SK-N-SH (cell line): ENCODE measurements at regions not wholly inside any gene's neighbourhood (a gene's known extent, or its start where the extent isn't known, plus 50 kb on each side); places are given as distances from the start of the nearest gene placed in this dataset.

Experiments
- CTCF ChIA-PET: fragments of 300-600, 350-600 bp; formaldehyde crosslinking; extraction: SDS; loops from one replicate; lab custom pipeline; 2021; lab: Yijun Ruan, JAX
- POLR2A ChIA-PET: fragments of 350-600 bp; sonication (Branson Sonifier 250); formaldehyde crosslinking; extraction: SDS; loops from one replicate; lab custom pipeline; 2020; ENCODE audit warnings: antibody characterized with exemption, inconsistent platforms; lab: Yijun Ruan, JAX
- DNase-seq: peaks from one replicate; pipeline ENCODE4 v3.0.0; 2012
- H2AFZ ChIP-seq: fragments of 200-600 bp; sonication (generic); 2 replicates; pipeline ENCODE4 v1.8.1; 2016; ENCODE audit warnings: antibody characterized with exemption, mild to moderate bottlenecking, low read depth
- H3F3A ChIP-seq: fragments of 200-600 bp; sonication (generic); replicated peaks from 2 replicates; pipeline ENCODE3; 2016; ENCODE audit warnings: antibody characterized with exemption, mild to moderate bottlenecking; ENCODE audit not compliant: insufficient read depth
- H3K27ac ChIP-seq, 2 experiments: fragments of 200-500 bp in 1 of 2; fragments of 200-600 bp in 1 of 2; sonication (Bioruptor generic) in 1 of 2; sonication (generic), shearing (Covaris generic) in 1 of 2; 2 replicates each; pipeline versions ENCODE4 v1.5.1 to v1.6.1; 2014 to 2016; ENCODE audit warnings: low read depth in 2 of 2, inconsistent platforms in 1 of 2, low read length in 1 of 2, mild to moderate bottlenecking in 1 of 2, mixed read lengths in 1 of 2
- H3K27me3 ChIP-seq: fragments of 200-600 bp; sonication (generic), shearing (Covaris generic); 2 replicates; pipeline ENCODE4 v1.6.1; 2016; ENCODE audit warnings: mixed run types; ENCODE audit not compliant: insufficient read depth
- H3K36me3 ChIP-seq, 2 experiments: fragments of 200-500 bp in 1 of 2; fragments of 200-600 bp in 1 of 2; sonication (Bioruptor generic) in 1 of 2; sonication (generic) in 1 of 2; replicated peaks in 1 of 2; 2 replicates each; pipeline versions ENCODE3 to v1.5.1; 2014 to 2016; ENCODE audit warnings: low read length in 1 of 2, mild to moderate bottlenecking in 1 of 2; ENCODE audit not compliant: insufficient read depth in 2 of 2, control insufficient read depth in 1 of 2
- H3K4me1 ChIP-seq, 2 experiments: fragments of 200-500 bp in 1 of 2; fragments of 200-600 bp in 1 of 2; sonication (Bioruptor generic) in 1 of 2; sonication (generic), shearing (Covaris generic) in 1 of 2; 2 replicates each; pipeline versions ENCODE4 v1.5.1 to v1.6.1; 2014 to 2016; ENCODE audit warnings: low read depth in 1 of 2, low read length in 1 of 2, mixed run types in 1 of 2; ENCODE audit not compliant: insufficient read depth in 2 of 2, control insufficient read depth in 1 of 2
- H3K4me2 ChIP-seq: fragments of 200-600 bp; sonication (generic), shearing (Covaris generic); 2 replicates; pipeline ENCODE4 v1.6.1; 2017; ENCODE audit warnings: mixed run types
- H3K4me3 ChIP-seq, 2 experiments: fragments of 200-500 bp in 1 of 2; fragments of 200-600 bp in 1 of 2; sonication (Bioruptor generic) in 1 of 2; sonication (generic), shearing (Covaris generic) in 1 of 2; 2 replicates each; pipeline versions ENCODE4 v1.5.1 to v1.8.1; 2014 to 2016; ENCODE audit warnings: low read depth in 2 of 2, inconsistent platforms in 1 of 2, low read length in 1 of 2, mild to moderate bottlenecking in 1 of 2, mixed read lengths in 1 of 2, moderate library complexity in 1 of 2
- H3K79me2 ChIP-seq: fragments of 200-600 bp; sonication (generic); 2 replicates; pipeline ENCODE4 v1.8.1; 2017; ENCODE audit warnings: mild to moderate bottlenecking; ENCODE audit not compliant: insufficient read depth
- H3K9ac ChIP-seq: fragments of 200-600 bp; sonication (generic); 2 replicates; pipeline ENCODE4 v1.6.1; 2017; ENCODE audit warnings: mixed run types
- H3K9me2 ChIP-seq: fragments of 200-600 bp; sonication (generic); 2 replicates; pipeline ENCODE4 v1.6.1; 2017; ENCODE audit warnings: mixed run types
- H3K9me3 ChIP-seq: fragments of 200-600 bp; sonication (generic); 2 replicates; pipeline ENCODE4 v1.6.1; 2017; ENCODE audit warnings: mixed run types, mild to moderate bottlenecking, moderate library complexity
- H4K20me1 ChIP-seq: fragments of 200-600 bp; sonication (generic); 2 replicates; pipeline ENCODE4 v1.6.1; 2017; ENCODE audit warnings: mild to moderate bottlenecking, mixed run types; ENCODE audit not compliant: insufficient read depth
- EP300 ChIP-seq, 2 experiments: IDR thresholded peaks; 2 replicates each; pipeline versions ENCODE4 v1.4.0 to v1.6.1; 2012; ENCODE audit warnings: borderline replicate concordance in 1 of 2, low read depth in 1 of 2, low read length in 1 of 2
- FOSL2 ChIP-seq: IDR thresholded peaks from 2 replicates; pipeline ENCODE4 v1.4.0; 2012; ENCODE audit warnings: low read depth, mild to moderate bottlenecking, moderate library complexity, borderline replicate concordance
- FOXM1 ChIP-seq: IDR thresholded peaks from 2 replicates; pipeline ENCODE4 v1.4.0; 2012; ENCODE audit warnings: low read depth, mild to moderate bottlenecking
- GATA2 ChIP-seq: sonication (generic); formaldehyde crosslinking; IDR thresholded peaks from 2 replicates; pipeline ENCODE4 v1.5.0; 2020; ENCODE audit warnings: mild to moderate bottlenecking, missing genetic modification reagents
- MAX ChIP-seq: IDR thresholded peaks from 2 replicates; pipeline ENCODE4 v1.4.0; 2012; ENCODE audit warnings: low read depth
- MXI1 ChIP-seq: IDR thresholded peaks from 2 replicates; pipeline ENCODE4 v1.6.1; 2012; ENCODE audit warnings: mild to moderate bottlenecking, low read depth, low read length, improper control_type of control experiment
- NFIC ChIP-seq: IDR thresholded peaks from 2 replicates; pipeline ENCODE4 v1.4.0; 2012; ENCODE audit warnings: borderline replicate concordance
- RAD21 ChIP-seq: IDR thresholded peaks from 2 replicates; pipeline ENCODE4 v1.6.1; 2012; ENCODE audit warnings: mild to moderate bottlenecking, low read length
- RCOR1 ChIP-seq: fragments of 150-350 bp; IDR thresholded peaks from 2 replicates; pipeline ENCODE4 v1.6.1; 2017; ENCODE audit warnings: antibody characterized with exemption, low read length
- RFX5 ChIP-seq: IDR thresholded peaks from 2 replicates; pipeline ENCODE4 v1.6.1; 2012; ENCODE audit warnings: mild to moderate bottlenecking, improper control_type of control experiment, low read length
- RXRA ChIP-seq: IDR thresholded peaks from 2 replicates; pipeline ENCODE4 v1.4.0; 2012; ENCODE audit warnings: low read depth, mild to moderate bottlenecking, borderline replicate concordance
- USF1 ChIP-seq: IDR thresholded peaks from 2 replicates; pipeline ENCODE4 v1.4.0; 2012; ENCODE audit warnings: low read depth, borderline replicate concordance
- YY1 ChIP-seq: IDR thresholded peaks from 2 replicates; pipeline ENCODE4 v1.4.0; 2012; ENCODE audit warnings: low read depth, mild to moderate bottlenecking
- ZBTB33 ChIP-seq: IDR thresholded peaks from 2 replicates; pipeline ENCODE4 v1.4.0; 2012; ENCODE audit warnings: low read depth, borderline replicate concordance
- WGBS: methylation state at CpG from one replicate; pipeline ENCODE4 v1.1.6; 2017; ENCODE audit warnings: low lambda C conversion rate; 5-methylcytosine and 5-hydroxymethylcytosine counted together
- TF ChIP-seq, protein P1 (sequence below): fragments of 150-350 bp; IDR thresholded peaks from 2 replicates; pipeline ENCODE4 v1.6.1; 2016; ENCODE audit warnings: mild to moderate bottlenecking, low read depth, low read length

DNA sequence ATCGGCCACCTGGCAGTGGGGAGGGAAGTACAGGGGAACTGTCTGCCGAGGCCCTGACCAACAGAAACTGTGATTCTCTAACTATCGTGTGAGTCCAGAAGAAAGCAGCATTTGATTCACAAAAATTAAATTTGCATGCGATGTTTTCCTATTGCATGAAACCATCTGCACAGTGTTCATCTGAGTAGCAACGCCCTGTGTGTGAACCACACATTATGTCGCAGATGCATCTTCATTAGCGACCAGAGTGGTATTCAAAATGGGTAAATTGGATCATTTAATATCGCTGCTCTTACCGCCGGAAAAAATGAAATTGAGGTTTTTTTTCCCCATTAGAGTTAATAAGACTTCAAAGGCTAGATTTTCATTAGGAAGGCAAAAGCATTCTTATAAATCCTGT, 260.6 kb downstream of the ABCC12 start:
- no peaks in the 10 kb centered on the region for H3K36me3 ChIP-seq
- ChIA-PET POLR2A (no interaction called here), CTCF (no interaction called here)
- TF ChIP-seq RXRA, result no peak
- no peak for TF ChIP-seq FOXM1
- no peak for TF ChIP-seq NFIC
- no peak for TF ChIP-seq RAD21
- no peak for TF ChIP-seq ZBTB33
- no peak for TF ChIP-seq GATA2
- no peak for TF ChIP-seq EP300 (IDR thresholded peaks at IDR 0.05; ENCODE audit: borderline replicate concordance in 1 of 2, low read depth in 1 of 2, low read length in 1 of 2)
- TF ChIP-seq MAX, result no peak
- no peaks in the 10 kb centered on the region for H3K79me2 ChIP-seq
- WGBS, result 62% methylated on average over 10 of the region's 10 CpGs
- H3K4me3 ChIP-seq, result no peak overlapping the region
- H3K9me3 ChIP-seq, result no peaks in the 10 kb centered on the region
- H4K20me1 ChIP-seq, result no peaks in the 10 kb centered on the region
- H3K27ac ChIP-seq, result no peak overlapping the region
- H3K9me2 ChIP-seq, result no peaks in the 10 kb centered on the region
- no peaks in the 10 kb centered on the region for H3K27me3 ChIP-seq
- no peak overlapping the region for H3K4me2 ChIP-seq
- H3K4me1 ChIP-seq, result peaks cover 0 to 5% of the 10 kb centered on the region in 2 experiments; a peak in 1 of 4 replicates
- no peak for DNase-seq
- no peak overlapping the region for H2AFZ ChIP-seq
- H3K9ac ChIP-seq, result no peak overlapping the region
- no peaks in the 10 kb centered on the region for H3F3A ChIP-seq

DNA sequence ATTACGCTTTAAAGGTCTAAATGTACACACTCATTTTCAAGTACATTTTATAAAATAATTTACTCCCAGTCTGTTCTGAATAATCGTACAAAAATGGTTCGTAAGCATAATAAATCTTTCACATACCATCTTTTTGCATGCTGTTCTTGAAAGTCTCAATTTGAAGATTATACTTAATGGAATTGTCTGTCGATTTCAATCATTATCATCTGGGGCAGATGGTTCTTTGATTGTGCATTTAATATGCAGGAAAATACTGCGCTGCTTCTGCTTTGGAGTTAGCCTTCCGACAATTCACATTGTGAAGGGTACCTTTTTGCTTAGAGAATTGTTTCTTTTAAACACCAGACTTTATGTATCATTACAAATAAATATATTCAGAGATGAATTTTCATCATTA, 262.8 kb downstream of the ABCC12 start:
- TF ChIP-seq YY1 (no peak), RFX5 (no peak), MAX (no peak), USF1 (no peak), GATA2 (no peak), RCOR1 (no peak), FOSL2 (no peak), MXI1 (no peak)
- TF ChIP-seq, protein P1, sequence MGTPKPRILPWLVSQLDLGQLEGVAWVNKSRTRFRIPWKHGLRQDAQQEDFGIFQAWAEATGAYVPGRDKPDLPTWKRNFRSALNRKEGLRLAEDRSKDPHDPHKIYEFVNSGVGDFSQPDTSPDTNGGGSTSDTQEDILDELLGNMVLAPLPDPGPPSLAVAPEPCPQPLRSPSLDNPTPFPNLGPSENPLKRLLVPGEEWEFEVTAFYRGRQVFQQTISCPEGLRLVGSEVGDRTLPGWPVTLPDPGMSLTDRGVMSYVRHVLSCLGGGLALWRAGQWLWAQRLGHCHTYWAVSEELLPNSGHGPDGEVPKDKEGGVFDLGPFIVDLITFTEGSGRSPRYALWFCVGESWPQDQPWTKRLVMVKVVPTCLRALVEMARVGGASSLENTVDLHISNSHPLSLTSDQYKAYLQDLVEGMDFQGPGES, result no peak

More for the DNA sequence above, 262.8 kb downstream of the ABCC12 start:
- Histone ChIP-seq H3F3A (no peaks in the 10 kb centered on the region), H3K9me2 (no peaks in the 10 kb centered on the region), H2AFZ (no peak overlapping the region), H3K27ac (no peak overlapping the region), H3K4me2 (no peak overlapping the region), H3K9me3 (no peaks in the 10 kb centered on the region), H3K27me3 (no peaks in the 10 kb centered on the region), H3K79me2 (no peaks in the 10 kb centered on the region), H4K20me1 (no peaks in the 10 kb centered on the region), H3K9ac (no peak overlapping the region), H3K4me3 (no peak overlapping the region), H3K4me1 (peaks cover 4 to 5% of the 10 kb centered on the region in 2 experiments; a peak in 2 of 4 replicates), H3K36me3 (no peaks in the 10 kb centered on the region)
- POLR2A ChIA-PET, result no interaction called here
- no peak for DNase-seq
- CTCF ChIA-PET, result no interaction called here
- 54% methylated on average over 6 of the region's 6 CpGs for WGBS
